ENCODE measurements at regions not wholly inside any gene's neighbourhood (a gene's known extent, or its start where the extent isn't known, plus 50 kb on each side); places are given as distances from the start of the nearest gene placed in this dataset.

- H3K27ac ChIP-seq (replicated peaks), result no peak overlapping the region
- no peak for DNase-seq (ENCODE audit: low read depth in 1 of 2, low spot score in 1 of 2)
- no peak overlapping the region for H3K4me3 ChIP-seq (replicated peaks; ENCODE audit: insufficient read depth, low read length)
- TF ChIP-seq REST (IDR thresholded peaks at IDR 0.05; ENCODE audit: insufficient replicate concordance, low read depth), result no peak
- TF ChIP-seq SPI1 (IDR thresholded peaks at IDR 0.05; ENCODE audit: borderline replicate concordance, low read depth), result no peak
- TF ChIP-seq POLR2AphosphoS5 (IDR thresholded peaks at IDR 0.05; ENCODE audit: low read depth), result no peak
- no peak for TF ChIP-seq GABPA (IDR thresholded peaks at IDR 0.05; ENCODE audit: low read depth)
- no peak for TF ChIP-seq CTCF (IDR thresholded peaks at IDR 0.05; ENCODE audit: insufficient read depth, low read length)
- H3K27me3 ChIP-seq (ENCODE audit: insufficient read depth, poor library complexity, severe bottlenecking), result no peaks in the 10 kb centered on the region
Measured at GRCh38 chr4:173769568-173769967, 239.5 kb upstream of the HAND2 start.

GRCh38 chr4:173767650-173768049 is 237.6 kb upstream of the HAND2 start:
- no peak for TF ChIP-seq CTCF (IDR thresholded peaks at IDR 0.05; ENCODE audit: insufficient read depth, low read length)
- TF ChIP-seq GABPA (IDR thresholded peaks at IDR 0.05; ENCODE audit: low read depth), result no peak
- TF ChIP-seq POLR2AphosphoS5 (IDR thresholded peaks at IDR 0.05; ENCODE audit: low read depth), result no peak
- TF ChIP-seq REST (IDR thresholded peaks at IDR 0.05; ENCODE audit: insufficient replicate concordance, low read depth), result no peak
- TF ChIP-seq SPI1 (IDR thresholded peaks at IDR 0.05; ENCODE audit: borderline replicate concordance, low read depth), result no peak
- H3K27ac ChIP-seq (replicated peaks), result no peak overlapping the region
- no peak for DNase-seq (ENCODE audit: low read depth in 1 of 2, low spot score in 1 of 2)

GRCh38 chr4:173766171-173766600 is 236.2 kb upstream of the HAND2 start:
- no peak for TF ChIP-seq GABPA (IDR thresholded peaks at IDR 0.05; ENCODE audit: low read depth)
- no peak for TF ChIP-seq REST (IDR thresholded peaks at IDR 0.05; ENCODE audit: insufficient replicate concordance, low read depth)
- no peak for TF ChIP-seq POLR2AphosphoS5 (IDR thresholded peaks at IDR 0.05; ENCODE audit: low read depth)
- TF ChIP-seq CTCF (IDR thresholded peaks at IDR 0.05; ENCODE audit: insufficient read depth, low read length), result no peak
- TF ChIP-seq SPI1 (IDR thresholded peaks at IDR 0.05; ENCODE audit: borderline replicate concordance, low read depth), result no peak
- Histone ChIP-seq H3K27me3 (ENCODE audit: insufficient read depth, poor library complexity, severe bottlenecking) (no peaks in the 10 kb centered on the region), H3K27ac (replicated peaks) (no peak overlapping the region), H3K4me3 (replicated peaks; ENCODE audit: insufficient read depth, low read length) (no peak overlapping the region)
- DNase-seq (ENCODE audit: low read depth in 1 of 2, low spot score in 1 of 2), result no peak

More at GRCh38 chr4:173767650-173768049, 237.6 kb upstream of the HAND2 start:
- no peak overlapping the region for H3K4me3 ChIP-seq (replicated peaks; ENCODE audit: insufficient read depth, low read length)
- H3K27me3 ChIP-seq (ENCODE audit: insufficient read depth, poor library complexity, severe bottlenecking), result no peaks in the 10 kb centered on the region

Data from HL-60 (cell line).